Thoracic aorta (tissue), 2 donors: ENCODE measurements at regions not wholly inside any gene's neighbourhood (a gene's known extent, or its start where the extent isn't known, plus 50 kb on each side); places are given as distances from the start of the nearest gene placed in this dataset.

Experiments
- ATAC-seq: fragments of 150-250 bp; one replicate; pipeline ENCODE4 v1.8.0; 2017; ENCODE audit warnings: low read depth; ENCODE audit not compliant: insufficient number of reproducible peaks, low FRiP score
- DNase-seq: peaks from one replicate; pipeline ENCODE4 v3.0.0-alpha.2; 2020; ENCODE audit warnings: low spot score
- H3K27ac ChIP-seq, 2 donors: fragments of 200-600 bp; sonication (generic); 1 replicate in 1 of 2; 2 replicates in 1 of 2; pipeline ENCODE4 v1.5.1; 2016; ENCODE audit warnings: mild to moderate bottlenecking in 2 of 2, moderate library complexity in 2 of 2
- H3K27me3 ChIP-seq: fragments of 200-600 bp; sonication (generic); replicated peaks from 2 replicates; pipeline ENCODE4 v1.6.0; 2016; ENCODE audit warnings: mild to moderate bottlenecking; ENCODE audit not compliant: insufficient read depth
- H3K36me3 ChIP-seq: fragments of 200-600 bp; sonication (generic); one replicate; pipeline ENCODE4 v1.5.1; 2016
- H3K4me1 ChIP-seq, 2 donors: fragments of 200-600 bp; sonication (generic); 1 replicate in 1 of 2; 2 replicates in 1 of 2; pipeline versions ENCODE4 v1.5.1 to v1.6.0; 2016; ENCODE audit warnings: low read depth in 2 of 2, mild to moderate bottlenecking in 1 of 2; ENCODE audit not compliant: control insufficient read depth in 1 of 2
- H3K4me3 ChIP-seq: fragments of 200-600 bp; sonication (generic); 2 replicates; pipeline ENCODE4 v1.5.1; 2016; ENCODE audit warnings: mild to moderate bottlenecking
- H3K9me3 ChIP-seq: fragments of 200-600 bp; sonication (generic); 2 replicates; pipeline ENCODE4 v1.5.1; 2016
- TF ChIP-seq, protein P1 (sequence below): fragments of 200-600 bp; sonication (generic); IDR thresholded peaks from one replicate; pipeline ENCODE4 v1.5.1; 2019; ENCODE audit warnings: antibody characterized with exemption

DNA sequence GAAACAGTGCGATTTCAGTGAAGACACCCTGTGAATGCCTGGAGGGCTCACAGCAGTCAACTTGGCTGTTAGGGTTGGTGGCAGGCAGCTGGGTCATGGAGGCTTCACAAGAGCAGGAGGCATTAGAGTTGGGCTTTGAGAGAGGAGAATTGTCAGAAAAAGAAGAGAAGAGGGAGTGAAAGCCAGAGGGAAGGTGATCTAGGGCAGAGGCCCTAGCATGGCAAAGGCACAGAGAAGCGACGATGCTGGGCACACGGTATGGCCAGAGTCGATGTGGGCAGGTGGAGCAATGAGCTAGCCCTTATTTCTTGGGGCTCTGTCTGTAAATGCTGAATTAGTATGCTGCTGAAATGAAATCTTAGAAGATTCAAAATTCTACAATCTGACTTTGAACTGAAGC, 52.6 kb upstream of the OLFM4 start:
- H3K4me3 ChIP-seq = no peak overlapping the region

DNA sequence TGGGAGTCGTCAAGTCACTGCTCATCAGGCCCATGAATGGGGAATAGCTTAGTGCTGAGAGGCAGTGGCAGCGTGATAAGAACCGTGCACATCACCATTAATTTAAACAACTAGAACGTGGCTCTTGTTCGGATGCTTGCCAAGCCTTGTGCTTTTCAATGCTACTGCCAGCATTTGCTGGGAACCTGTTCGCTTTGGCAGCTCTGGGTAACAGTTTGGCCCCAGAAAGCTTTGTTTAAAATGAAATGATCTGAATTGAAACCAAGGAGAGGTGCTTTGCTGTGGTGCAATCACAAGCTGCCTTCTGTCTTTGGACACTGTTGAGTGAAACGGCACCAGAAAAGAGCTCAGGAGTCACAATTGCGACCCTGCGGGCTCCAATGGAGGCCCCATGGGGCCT, 53.5 kb upstream of the OLFM4 start:
- Histone ChIP-seq H3K36me3 (no peaks in the 10 kb centered on the region), H3K4me3 (no peak overlapping the region), H3K9me3 (no peaks in the 10 kb centered on the region), H3K4me1 (no peaks in the 10 kb centered on the region), H3K27ac (no peak overlapping the region), H3K27me3 (no peaks in the 10 kb centered on the region)
- no peak for ATAC-seq
- DNase-seq = no peak
- TF ChIP-seq, protein P1, sequence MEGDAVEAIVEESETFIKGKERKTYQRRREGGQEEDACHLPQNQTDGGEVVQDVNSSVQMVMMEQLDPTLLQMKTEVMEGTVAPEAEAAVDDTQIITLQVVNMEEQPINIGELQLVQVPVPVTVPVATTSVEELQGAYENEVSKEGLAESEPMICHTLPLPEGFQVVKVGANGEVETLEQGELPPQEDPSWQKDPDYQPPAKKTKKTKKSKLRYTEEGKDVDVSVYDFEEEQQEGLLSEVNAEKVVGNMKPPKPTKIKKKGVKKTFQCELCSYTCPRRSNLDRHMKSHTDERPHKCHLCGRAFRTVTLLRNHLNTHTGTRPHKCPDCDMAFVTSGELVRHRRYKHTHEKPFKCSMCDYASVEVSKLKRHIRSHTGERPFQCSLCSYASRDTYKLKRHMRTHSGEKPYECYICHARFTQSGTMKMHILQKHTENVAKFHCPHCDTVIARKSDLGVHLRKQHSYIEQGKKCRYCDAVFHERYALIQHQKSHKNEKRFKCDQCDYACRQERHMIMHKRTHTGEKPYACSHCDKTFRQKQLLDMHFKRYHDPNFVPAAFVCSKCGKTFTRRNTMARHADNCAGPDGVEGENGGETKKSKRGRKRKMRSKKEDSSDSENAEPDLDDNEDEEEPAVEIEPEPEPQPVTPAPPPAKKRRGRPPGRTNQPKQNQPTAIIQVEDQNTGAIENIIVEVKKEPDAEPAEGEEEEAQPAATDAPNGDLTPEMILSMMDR = no peak

More for the DNA sequence above, 52.6 kb upstream of the OLFM4 start:
- H3K27ac ChIP-seq = no peak overlapping the region
- no peaks in the 10 kb centered on the region for H3K27me3 ChIP-seq
- no peak for ATAC-seq
- DNase-seq = no peak
- TF ChIP-seq, protein P1 = no peak
- H3K9me3 ChIP-seq = no peaks in the 10 kb centered on the region
- H3K4me1 ChIP-seq = no peaks in the 10 kb centered on the region
- H3K36me3 ChIP-seq = no peaks in the 10 kb centered on the region

DNA sequence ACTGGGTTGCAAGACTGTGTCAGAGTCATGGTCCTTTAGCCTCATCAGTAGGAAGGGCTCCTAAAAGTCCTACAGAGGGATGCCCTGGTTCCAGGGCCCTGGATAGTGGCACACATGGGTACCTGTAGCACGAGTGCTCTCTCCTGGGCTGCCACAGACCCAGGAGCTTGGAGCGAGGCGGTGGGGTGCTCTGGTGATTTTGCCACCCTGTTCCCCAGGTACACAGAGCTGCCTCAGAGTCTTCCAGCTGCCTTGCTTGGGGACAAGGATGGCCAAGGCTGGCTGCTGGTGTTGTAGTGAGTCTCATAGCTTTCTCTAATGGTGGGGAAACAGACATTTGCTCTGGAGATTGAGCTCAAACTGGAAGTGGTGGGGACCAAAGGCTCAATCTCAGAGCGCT, 53.9 kb upstream of the OLFM4 start:
- DNase-seq (no peak), ATAC-seq (no peak)
- H3K36me3 ChIP-seq = no peaks in the 10 kb centered on the region
- no peak overlapping the region for H3K4me3 ChIP-seq
- TF ChIP-seq, protein P1 = no peak
- H3K27me3 ChIP-seq = no peaks in the 10 kb centered on the region
- no peak overlapping the region for H3K27ac ChIP-seq
- no peaks in the 10 kb centered on the region for H3K9me3 ChIP-seq
- H3K4me1 ChIP-seq = no peaks in the 10 kb centered on the region

DNA sequence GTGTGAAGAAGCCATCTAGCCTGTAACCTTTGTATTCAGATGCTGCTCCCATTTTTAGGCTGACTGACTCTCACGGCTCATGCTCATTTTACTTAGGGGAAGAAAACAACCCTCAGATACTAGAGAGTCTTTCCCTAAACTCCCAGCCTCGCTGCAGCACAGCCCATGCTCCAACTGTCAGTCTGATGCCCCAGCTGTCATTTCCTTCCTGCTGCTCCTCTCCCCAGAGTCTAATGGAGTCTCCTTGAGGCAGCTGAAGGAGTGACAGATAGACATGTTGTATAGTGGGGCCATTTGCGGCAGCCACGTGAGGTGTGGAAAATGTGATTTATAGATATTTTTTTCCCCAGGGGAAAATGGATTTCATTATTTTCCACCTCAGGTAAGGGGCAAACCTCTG, 59.2 kb upstream of the OLFM4 start:
- Histone ChIP-seq H3K27me3 (no peaks in the 10 kb centered on the region), H3K36me3 (no peaks in the 10 kb centered on the region), H3K4me1 (no peaks in the 10 kb centered on the region), H3K4me3 (no peak overlapping the region), H3K9me3 (no peaks in the 10 kb centered on the region), H3K27ac (no peak overlapping the region)
- TF ChIP-seq, protein P1 = no peak
- no peak for DNase-seq
- no peak for ATAC-seq

DNA sequence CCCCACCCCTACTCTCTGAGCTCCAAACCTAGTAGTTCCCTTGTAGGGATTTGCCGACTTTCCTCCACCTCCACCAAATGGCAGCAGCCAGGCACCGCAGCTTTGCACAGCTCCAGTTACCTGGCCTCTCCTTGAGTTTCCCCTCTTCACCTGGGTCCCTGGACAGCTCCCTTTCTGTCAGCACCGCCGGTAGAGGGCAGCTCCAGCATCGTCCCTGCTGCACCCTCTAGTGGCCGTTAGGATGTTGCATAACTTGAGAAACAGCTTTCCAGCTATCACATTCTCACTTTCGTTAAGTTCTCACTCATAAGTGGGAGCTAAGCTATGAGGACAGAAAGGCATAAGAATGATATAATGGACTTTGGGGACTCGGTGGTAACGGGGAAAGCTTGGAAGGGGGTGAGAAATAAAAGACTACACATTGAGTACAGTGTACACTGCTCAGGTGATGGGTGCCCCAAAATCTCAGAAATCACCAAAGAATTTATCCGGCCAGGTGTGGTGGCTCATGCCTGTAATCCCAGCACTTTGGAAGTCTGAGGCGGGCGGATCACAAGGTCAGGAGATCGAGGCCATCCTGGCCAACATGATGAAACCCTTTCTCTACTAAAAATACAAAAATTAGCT, 60.4 kb upstream of the OLFM4 start:
- Histone ChIP-seq H3K36me3 (no peaks in the 10 kb centered on the region), H3K9me3 (no peaks in the 10 kb centered on the region), H3K4me3 (no peak overlapping the region), H3K4me1 (no peaks in the 10 kb centered on the region), H3K27me3 (no peaks in the 10 kb centered on the region), H3K27ac (no peak overlapping the region)
- TF ChIP-seq, protein P1 = peak; percentile 78
- DNase-seq (no peak), ATAC-seq (no peak)
